ENCODE measurements at regions not wholly inside any gene's neighbourhood (a gene's known extent, or its start where the extent isn't known, plus 50 kb on each side); places are given as distances from the start of the nearest gene placed in this dataset.

GRCh38 chr4:13215560-13215959 lies 268.6 kb downstream of the RAB28 start:
- TF ChIP-seq, protein P1, sequence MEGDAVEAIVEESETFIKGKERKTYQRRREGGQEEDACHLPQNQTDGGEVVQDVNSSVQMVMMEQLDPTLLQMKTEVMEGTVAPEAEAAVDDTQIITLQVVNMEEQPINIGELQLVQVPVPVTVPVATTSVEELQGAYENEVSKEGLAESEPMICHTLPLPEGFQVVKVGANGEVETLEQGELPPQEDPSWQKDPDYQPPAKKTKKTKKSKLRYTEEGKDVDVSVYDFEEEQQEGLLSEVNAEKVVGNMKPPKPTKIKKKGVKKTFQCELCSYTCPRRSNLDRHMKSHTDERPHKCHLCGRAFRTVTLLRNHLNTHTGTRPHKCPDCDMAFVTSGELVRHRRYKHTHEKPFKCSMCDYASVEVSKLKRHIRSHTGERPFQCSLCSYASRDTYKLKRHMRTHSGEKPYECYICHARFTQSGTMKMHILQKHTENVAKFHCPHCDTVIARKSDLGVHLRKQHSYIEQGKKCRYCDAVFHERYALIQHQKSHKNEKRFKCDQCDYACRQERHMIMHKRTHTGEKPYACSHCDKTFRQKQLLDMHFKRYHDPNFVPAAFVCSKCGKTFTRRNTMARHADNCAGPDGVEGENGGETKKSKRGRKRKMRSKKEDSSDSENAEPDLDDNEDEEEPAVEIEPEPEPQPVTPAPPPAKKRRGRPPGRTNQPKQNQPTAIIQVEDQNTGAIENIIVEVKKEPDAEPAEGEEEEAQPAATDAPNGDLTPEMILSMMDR (IDR thresholded peaks at IDR 0.05): no peak
- no peak for TF ChIP-seq POLR2A (IDR thresholded peaks at IDR 0.05)

All from tibial nerve (tissue), 3 donors.